Esophagus muscularis mucosa (tissue), 4 donors: ENCODE measurements at regions not wholly inside any gene's neighbourhood (a gene's known extent, or its start where the extent isn't known, plus 50 kb on each side); places are given as distances from the start of the nearest gene placed in this dataset.

ENCODE experiments used
- DNase-seq: peaks from one replicate; pipeline ENCODE4 v3.0.0-alpha.2; 2017; ENCODE audit errors: extremely low spot score
- H3K27ac ChIP-seq, 4 donors: fragments of 200-600 bp; sonication (generic); replicated peaks in 1 of 4; 1 replicate in 3 of 4; 2 replicates in 1 of 4; pipeline ENCODE4 v1.5.1; 2016 to 2019; ENCODE audit warnings: mild to moderate bottlenecking in 1 of 4
- H3K27me3 ChIP-seq, 4 donors: fragments of 200-600 bp; sonication (generic); one replicate each; pipeline versions ENCODE4 v1.5.1 to v1.6.0; 2016 to 2019
- H3K36me3 ChIP-seq, 4 donors: fragments of 200-600 bp; sonication (generic); one replicate each; pipeline ENCODE4 v1.5.1; 2016 to 2019
- H3K4me1 ChIP-seq, 4 donors: fragments of 200-600 bp; sonication (generic); one replicate each; pipeline ENCODE4 v1.5.1; 2016 to 2019
- H3K4me3 ChIP-seq, 4 donors: fragments of 200-600 bp; sonication (generic); 1 replicate in 2 of 4; 2 replicates in 2 of 4; pipeline ENCODE4 v1.5.1; 2016 to 2019; ENCODE audit warnings: mild to moderate bottlenecking in 4 of 4, moderate library complexity in 1 of 4
- H3K9me3 ChIP-seq, 4 donors: fragments of 200-600 bp; sonication (generic); 1 replicate in 3 of 4; 2 replicates in 1 of 4; pipeline ENCODE4 v1.5.1; 2016 to 2019
- EP300 ChIP-seq: sonication (generic); formaldehyde crosslinking; IDR thresholded peaks from one replicate; pipeline ENCODE4 v1.6.1; 2017; ENCODE audit warnings: antibody characterized with exemption
- POLR2A ChIP-seq: fragments of 450-650 bp; IDR thresholded peaks from one replicate; pipeline ENCODE4 v1.6.1; 2017; ENCODE audit warnings: antibody characterized with exemption, moderate library complexity, mild to moderate bottlenecking, low read depth
- POLR2AphosphoS5 ChIP-seq, 2 donors: sonication (generic); formaldehyde crosslinking; IDR thresholded peaks; one replicate each; pipeline ENCODE4 v1.6.1; 2017; ENCODE audit warnings: antibody characterized with exemption in 2 of 2
- WGBS: methylation state at CpG from one replicate; pipeline ENCODE4 v1.1.5; 2018; 5-methylcytosine and 5-hydroxymethylcytosine counted together
- intact Hi-C: fragments of 100-400 bp; cut with DNase I; formaldehyde crosslinking; loops from one replicate; pipeline ENCODE4 v1.15.1; 2023
- TF ChIP-seq, protein P1 (sequence below), 3 experiments: fragments of 200-600 bp in 2 of 3; fragments of 450-650 bp in 1 of 3; sonication (generic) in 2 of 3; IDR thresholded peaks; one replicate each; pipeline ENCODE4 v1.5.1; 2017 to 2019; ENCODE audit warnings: antibody characterized with exemption in 3 of 3, mild to moderate bottlenecking in 2 of 3, moderate library complexity in 1 of 3

GRCh38 chr7:125641884-125642283 lies 712.3 kb upstream of the POT1 start:
- no peak overlapping the region for H3K4me3 ChIP-seq
- H3K9me3 ChIP-seq = no peaks in the 10 kb centered on the region
- intact Hi-C loops = no loop called here
- H3K36me3 ChIP-seq = no peaks in the 10 kb centered on the region
- DNase-seq = no peak
- 74% methylated on average over 3 of the region's 3 CpGs for WGBS
- TF ChIP-seq, protein P1, sequence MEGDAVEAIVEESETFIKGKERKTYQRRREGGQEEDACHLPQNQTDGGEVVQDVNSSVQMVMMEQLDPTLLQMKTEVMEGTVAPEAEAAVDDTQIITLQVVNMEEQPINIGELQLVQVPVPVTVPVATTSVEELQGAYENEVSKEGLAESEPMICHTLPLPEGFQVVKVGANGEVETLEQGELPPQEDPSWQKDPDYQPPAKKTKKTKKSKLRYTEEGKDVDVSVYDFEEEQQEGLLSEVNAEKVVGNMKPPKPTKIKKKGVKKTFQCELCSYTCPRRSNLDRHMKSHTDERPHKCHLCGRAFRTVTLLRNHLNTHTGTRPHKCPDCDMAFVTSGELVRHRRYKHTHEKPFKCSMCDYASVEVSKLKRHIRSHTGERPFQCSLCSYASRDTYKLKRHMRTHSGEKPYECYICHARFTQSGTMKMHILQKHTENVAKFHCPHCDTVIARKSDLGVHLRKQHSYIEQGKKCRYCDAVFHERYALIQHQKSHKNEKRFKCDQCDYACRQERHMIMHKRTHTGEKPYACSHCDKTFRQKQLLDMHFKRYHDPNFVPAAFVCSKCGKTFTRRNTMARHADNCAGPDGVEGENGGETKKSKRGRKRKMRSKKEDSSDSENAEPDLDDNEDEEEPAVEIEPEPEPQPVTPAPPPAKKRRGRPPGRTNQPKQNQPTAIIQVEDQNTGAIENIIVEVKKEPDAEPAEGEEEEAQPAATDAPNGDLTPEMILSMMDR (IDR thresholded peaks at IDR 0.05) = no peak
- TF ChIP-seq POLR2A (no peak), EP300 (no peak), POLR2AphosphoS5 (IDR thresholded peaks at IDR 0.05) (no peak)
- H3K4me1 ChIP-seq = no peaks in the 10 kb centered on the region
- no peak overlapping the region for H3K27ac ChIP-seq
- H3K27me3 ChIP-seq = no peaks in the 10 kb centered on the region

- H3K27me3 ChIP-seq = no peaks in the 10 kb centered on the region
- no peaks in the 10 kb centered on the region for H3K4me1 ChIP-seq
- DNase-seq = no peak
- intact Hi-C loops = no loop called here
- no peak overlapping the region for H3K4me3 ChIP-seq
- no peak for TF ChIP-seq EP300
- no peak for TF ChIP-seq POLR2A
- TF ChIP-seq, protein P1 (IDR thresholded peaks at IDR 0.05) = no peak
- no peak for TF ChIP-seq POLR2AphosphoS5 (IDR thresholded peaks at IDR 0.05)
- H3K9me3 ChIP-seq = no peaks in the 10 kb centered on the region
- no peak overlapping the region for H3K27ac ChIP-seq
- no peaks in the 10 kb centered on the region for H3K36me3 ChIP-seq
Measured at GRCh38 chr7:125636320-125636962, 706.8 kb upstream of the POT1 start.

- Histone ChIP-seq H3K9me3 (peaks cover 0 to 18% (median 9%) of the 10 kb centered on the region in 4 donors), H3K36me3 (no peaks in the 10 kb centered on the region), H3K4me1 (no peaks in the 10 kb centered on the region), H3K27ac (no peak overlapping the region), H3K4me3 (no peak overlapping the region), H3K27me3 (no peaks in the 10 kb centered on the region)
- DNase-seq = no peak
- intact Hi-C loops = no loop called here
- TF ChIP-seq, protein P1 (IDR thresholded peaks at IDR 0.05) = no peak
- no peak for TF ChIP-seq EP300
- TF ChIP-seq POLR2AphosphoS5 (IDR thresholded peaks at IDR 0.05) = no peak
- TF ChIP-seq POLR2A = no peak
- WGBS = 100% methylated on average over 2 of the region's 2 CpGs
Measured at GRCh38 chr7:125618516-125618915, 688.9 kb upstream of the POT1 start.

DNA sequence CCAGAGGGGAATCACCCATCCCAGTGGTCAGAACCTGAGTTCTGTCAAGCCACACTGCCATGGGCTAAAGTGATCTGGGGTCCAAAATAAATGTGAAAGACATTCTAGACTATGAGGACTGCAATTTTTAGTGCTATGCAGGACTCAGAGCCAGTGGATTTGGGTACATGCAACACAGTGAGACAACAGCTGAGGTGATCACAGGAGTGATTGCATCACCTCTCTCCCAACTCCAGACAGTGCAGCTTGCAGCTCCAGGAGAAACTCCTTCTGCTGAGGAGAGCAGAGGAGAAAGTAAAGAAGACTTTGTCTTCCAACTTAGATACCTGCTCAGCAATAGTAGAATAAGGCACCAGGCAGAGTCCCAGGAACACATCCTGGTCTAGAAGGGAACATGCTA lies 682.0 kb upstream of the POT1 start:
- no peak for DNase-seq
- TF ChIP-seq POLR2A = no peak
- TF ChIP-seq, protein P1 (IDR thresholded peaks at IDR 0.05) = no peak
- no peak for TF ChIP-seq POLR2AphosphoS5 (IDR thresholded peaks at IDR 0.05)
- TF ChIP-seq EP300 = no peak
- Histone ChIP-seq H3K9me3 (peaks cover 0 to 5% (median 1%) of the 10 kb centered on the region in 4 donors), H3K4me3 (no peak overlapping the region), H3K27me3 (no peaks in the 10 kb centered on the region), H3K4me1 (no peaks in the 10 kb centered on the region), H3K36me3 (no peaks in the 10 kb centered on the region), H3K27ac (no peak overlapping the region)
- intact Hi-C loops = no loop called here

DNA sequence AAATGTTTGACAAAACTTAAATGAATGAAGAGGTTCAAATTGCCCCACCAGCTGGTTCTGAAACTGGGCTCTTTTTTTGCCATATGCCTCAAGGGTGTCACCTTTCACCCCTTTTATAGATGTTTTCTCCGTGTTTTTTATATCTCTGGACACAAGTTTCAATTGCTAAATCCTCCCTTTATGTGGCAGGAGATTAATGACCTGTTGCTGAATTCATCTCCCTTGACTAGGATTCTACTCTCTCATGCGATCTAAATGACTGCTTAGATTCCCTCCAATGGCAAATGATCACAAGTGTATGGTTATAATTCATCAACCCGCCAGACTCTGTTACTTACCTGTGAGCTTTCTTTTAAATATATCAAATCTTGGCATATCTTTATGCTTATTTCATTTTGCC lies 677.0 kb upstream of the POT1 start:
- Histone ChIP-seq H3K4me1 (no peaks in the 10 kb centered on the region), H3K9me3 (no peaks in the 10 kb centered on the region), H3K27me3 (no peaks in the 10 kb centered on the region), H3K4me3 (no peak overlapping the region), H3K27ac (no peak overlapping the region), H3K36me3 (no peaks in the 10 kb centered on the region)
- whole genome bisulfite sequencing = 58% methylated on average over 3 of the region's 3 CpGs
- TF ChIP-seq EP300 (no peak), POLR2AphosphoS5 (IDR thresholded peaks at IDR 0.05) (no peak), POLR2A (no peak)
- TF ChIP-seq, protein P1 (IDR thresholded peaks at IDR 0.05) = no peak
- DNase-seq = no peak
- intact Hi-C loops = no loop called here
